ENCODE measurements at regions not wholly inside any gene's neighbourhood (a gene's known extent, or its start where the extent isn't known, plus 50 kb on each side); places are given as distances from the start of the nearest gene placed in this dataset.

GRCh38 chr13:87954091-87954490 is 282.9 kb downstream of the SLITRK5 start:
- Histone ChIP-seq H3K9me1 (ENCODE audit: control insufficient read depth, insufficient read depth, low read length) (no peaks in the 10 kb centered on the region), H3K9ac (ENCODE audit: insufficient read depth in 1 of 2, low read depth in 2 of 2, low read length in 2 of 2) (no peak overlapping the region), H3K4me1 (replicated peaks in 1 of 2; ENCODE audit: control insufficient read depth in 2 of 2, insufficient read depth in 2 of 2, low read length in 2 of 2) (no peaks in the 10 kb centered on the region), H4K20me1 (replicated peaks; ENCODE audit: control insufficient read depth, insufficient read depth, low read length) (no peaks in the 10 kb centered on the region), H3K27ac (ENCODE audit: extremely low read depth, low read depth, low read length) (no peak overlapping the region), H3K36me3 (ENCODE audit: control insufficient read depth, insufficient read depth, low read length) (no peaks in the 10 kb centered on the region), H3K79me2 (ENCODE audit: control insufficient read depth, insufficient read depth, low read length) (no peaks in the 10 kb centered on the region), H2AFZ (ENCODE audit: low read depth, low read length) (no peak overlapping the region), H3K4me2 (ENCODE audit: insufficient read depth, low read length) (no peak overlapping the region), H3K4me3 (no peak overlapping the region), H3K27me3 (ENCODE audit: control insufficient read depth in 2 of 2, insufficient read depth in 2 of 2, low read length in 2 of 2) (no peaks in the 10 kb centered on the region), H3K9me3 (replicated peaks; ENCODE audit: control insufficient read depth, insufficient read depth, low read depth, low read length) (no peaks in the 10 kb centered on the region)
- ATAC-seq, result no peak
- 0% methylated on average over 3 of the region's 3 CpGs for WGBS (ENCODE audit: insufficient coverage, low coverage, missing lambda C conversion rate)
- in situ Hi-C loops (cut with MboI), result no loop called here
- TF ChIP-seq ZBTB17 (CRISPR knock-in tag; IDR thresholded peaks at IDR 0.05), result no peak
- TF ChIP-seq ZNF253 (CRISPR knock-in tag; conservative IDR thresholded peaks at IDR 0.05), result no peak
- TF ChIP-seq SREBF2 (CRISPR knock-in tag; IDR thresholded peaks at IDR 0.05), result no peak
- CTCF ChIA-PET (ENCODE audit: low intra/inter-chr PET ratio), result no interaction called here
- no TSS peak for BruUV-seq (replicated peaks)
- FAIRE-seq, result no peak
- intact Hi-C loops (cut with micrococcal nuclease), result no loop called here
- POLR2A ChIA-PET, result no interaction called here
- no peak for DNase-seq (ENCODE audit: extremely low read depth in 1 of 4, low spot score in 3 of 4)

DNA sequence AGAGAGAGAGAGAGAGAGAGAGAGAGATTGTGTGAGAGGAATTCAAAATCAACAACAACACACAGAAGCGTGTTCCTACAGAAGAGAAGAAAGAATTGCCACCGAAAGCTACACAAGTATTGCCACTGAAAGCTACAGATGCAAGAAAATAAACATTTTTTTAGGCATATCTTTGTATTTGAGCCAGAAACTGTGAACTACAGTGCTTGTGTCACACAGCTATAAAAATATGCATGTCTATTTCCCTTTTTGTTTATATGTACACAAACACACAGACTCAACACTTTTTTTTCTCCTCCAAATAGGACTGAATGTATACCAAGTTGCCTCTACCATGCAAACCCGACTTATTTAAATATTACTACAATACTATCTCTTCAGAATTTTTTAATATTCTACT is 290.4 kb downstream of the SLITRK5 start:
- Histone ChIP-seq H3K27ac (ENCODE audit: extremely low read depth, low read depth, low read length) (no peak overlapping the region), H3K4me2 (ENCODE audit: insufficient read depth, low read length) (no peak overlapping the region), H2AFZ (ENCODE audit: low read depth, low read length) (no peak overlapping the region), H3K79me2 (ENCODE audit: control insufficient read depth, insufficient read depth, low read length) (no peaks in the 10 kb centered on the region), H4K20me1 (replicated peaks; ENCODE audit: control insufficient read depth, insufficient read depth, low read length) (no peaks in the 10 kb centered on the region), H3K9ac (ENCODE audit: insufficient read depth in 1 of 2, low read depth in 2 of 2, low read length in 2 of 2) (no peak overlapping the region), H3K9me3 (replicated peaks; ENCODE audit: control insufficient read depth, insufficient read depth, low read depth, low read length) (no peaks in the 10 kb centered on the region), H3K4me3 (no peak overlapping the region), H3K4me1 (replicated peaks in 1 of 2; ENCODE audit: control insufficient read depth in 2 of 2, insufficient read depth in 2 of 2, low read length in 2 of 2) (no peaks in the 10 kb centered on the region), H3K9me1 (ENCODE audit: control insufficient read depth, insufficient read depth, low read length) (no peaks in the 10 kb centered on the region), H3K27me3 (ENCODE audit: control insufficient read depth in 2 of 2, insufficient read depth in 2 of 2, low read length in 2 of 2) (no peaks in the 10 kb centered on the region), H3K36me3 (ENCODE audit: control insufficient read depth, insufficient read depth, low read length) (no peaks in the 10 kb centered on the region)
- in situ Hi-C loops (cut with MboI), result no loop called here
- no TSS peak for BruUV-seq (replicated peaks)
- DNase-seq (ENCODE audit: extremely low read depth in 1 of 4, low spot score in 3 of 4), result no peak
- ChIA-PET CTCF (ENCODE audit: low intra/inter-chr PET ratio) (no interaction called here), POLR2A (no interaction called here)
- WGBS (ENCODE audit: insufficient coverage, low coverage, missing lambda C conversion rate), result 0% methylated on average over 2 of the region's 3 CpGs
- intact Hi-C loops (cut with micrococcal nuclease), result no loop called here
- no peak for ATAC-seq
- FAIRE-seq, result no peak
- TF ChIP-seq OTX1 (CRISPR knock-in tag; IDR thresholded peaks at IDR 0.05) (no peak), NFIX (CRISPR knock-in tag; IDR thresholded peaks at IDR 0.05; ENCODE audit: low read depth) (no peak), RBM25 (IDR thresholded peaks at IDR 0.05; ENCODE audit: low read depth, low read length, severe bottlenecking) (no peak), SREBF1 (IDR thresholded peaks at IDR 0.05; ENCODE audit: borderline replicate concordance, low read depth, low read length) (no peak), CAMTA2 (CRISPR knock-in tag; conservative IDR thresholded peaks at IDR 0.05) (no peak), MEF2A (IDR thresholded peaks at IDR 0.05; ENCODE audit: control insufficient read depth, low read depth, low read length) (no peak), FOSL1 (tag; conservative IDR thresholded peaks at IDR 0.05) (no peak), SPI1 (IDR thresholded peaks at IDR 0.05; ENCODE audit: borderline replicate concordance, low read depth, low read length) (no peak), BRD4 (IDR thresholded peaks at IDR 0.05) (no peak)
- TF ChIP-seq, protein P1, sequence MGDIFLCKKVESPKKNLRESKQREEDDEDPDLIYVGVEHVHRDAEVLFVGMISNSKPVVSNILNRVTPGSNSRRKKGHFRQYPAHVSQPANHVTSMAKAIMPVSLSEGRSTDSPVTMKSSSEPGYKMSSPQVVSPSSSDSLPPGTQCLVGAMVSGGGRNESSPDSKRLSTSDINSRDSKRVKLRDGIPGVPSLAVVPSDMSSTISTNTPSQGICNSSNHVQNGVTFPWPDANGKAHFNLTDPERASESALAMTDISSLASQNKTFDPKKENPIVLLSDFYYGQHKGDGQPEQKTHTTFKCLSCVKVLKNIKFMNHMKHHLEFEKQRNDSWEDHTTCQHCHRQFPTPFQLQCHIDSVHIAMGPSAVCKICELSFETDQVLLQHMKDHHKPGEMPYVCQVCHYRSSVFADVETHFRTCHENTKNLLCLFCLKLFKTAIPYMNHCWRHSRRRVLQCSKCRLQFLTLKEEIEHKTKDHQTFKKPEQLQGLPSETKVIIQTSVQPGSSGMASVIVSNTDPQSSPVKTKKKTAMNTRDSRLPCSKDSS (IDR thresholded peaks at IDR 0.05; ENCODE audit: low read depth, partially characterized antibody), result no peak
- TF ChIP-seq, protein P2, sequence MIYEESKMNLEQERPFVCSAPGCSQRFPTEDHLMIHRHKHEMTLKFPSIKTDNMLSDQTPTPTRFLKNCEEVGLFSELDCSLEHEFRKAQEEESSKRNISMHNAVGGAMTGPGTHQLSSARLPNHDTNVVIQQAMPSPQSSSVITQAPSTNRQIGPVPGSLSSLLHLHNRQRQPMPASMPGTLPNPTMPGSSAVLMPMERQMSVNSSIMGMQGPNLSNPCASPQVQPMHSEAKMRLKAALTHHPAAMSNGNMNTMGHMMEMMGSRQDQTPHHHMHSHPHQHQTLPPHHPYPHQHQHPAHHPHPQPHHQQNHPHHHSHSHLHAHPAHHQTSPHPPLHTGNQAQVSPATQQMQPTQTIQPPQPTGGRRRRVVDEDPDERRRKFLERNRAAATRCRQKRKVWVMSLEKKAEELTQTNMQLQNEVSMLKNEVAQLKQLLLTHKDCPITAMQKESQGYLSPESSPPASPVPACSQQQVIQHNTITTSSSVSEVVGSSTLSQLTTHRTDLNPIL (CRISPR knock-in tag; IDR thresholded peaks at IDR 0.05), result no peak
- TF ChIP-seq, protein P3, sequence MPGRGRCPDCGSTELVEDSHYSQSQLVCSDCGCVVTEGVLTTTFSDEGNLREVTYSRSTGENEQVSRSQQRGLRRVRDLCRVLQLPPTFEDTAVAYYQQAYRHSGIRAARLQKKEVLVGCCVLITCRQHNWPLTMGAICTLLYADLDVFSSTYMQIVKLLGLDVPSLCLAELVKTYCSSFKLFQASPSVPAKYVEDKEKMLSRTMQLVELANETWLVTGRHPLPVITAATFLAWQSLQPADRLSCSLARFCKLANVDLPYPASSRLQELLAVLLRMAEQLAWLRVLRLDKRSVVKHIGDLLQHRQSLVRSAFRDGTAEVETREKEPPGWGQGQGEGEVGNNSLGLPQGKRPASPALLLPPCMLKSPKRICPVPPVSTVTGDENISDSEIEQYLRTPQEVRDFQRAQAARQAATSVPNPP (IDR thresholded peaks at IDR 0.05; ENCODE audit: borderline replicate concordance, insufficient read depth, insufficient read length), result no peak

Measured in K562 (cell line).